ENCODE measurements at regions not wholly inside any gene's neighbourhood (a gene's known extent, or its start where the extent isn't known, plus 50 kb on each side); places are given as distances from the start of the nearest gene placed in this dataset.

DNA sequence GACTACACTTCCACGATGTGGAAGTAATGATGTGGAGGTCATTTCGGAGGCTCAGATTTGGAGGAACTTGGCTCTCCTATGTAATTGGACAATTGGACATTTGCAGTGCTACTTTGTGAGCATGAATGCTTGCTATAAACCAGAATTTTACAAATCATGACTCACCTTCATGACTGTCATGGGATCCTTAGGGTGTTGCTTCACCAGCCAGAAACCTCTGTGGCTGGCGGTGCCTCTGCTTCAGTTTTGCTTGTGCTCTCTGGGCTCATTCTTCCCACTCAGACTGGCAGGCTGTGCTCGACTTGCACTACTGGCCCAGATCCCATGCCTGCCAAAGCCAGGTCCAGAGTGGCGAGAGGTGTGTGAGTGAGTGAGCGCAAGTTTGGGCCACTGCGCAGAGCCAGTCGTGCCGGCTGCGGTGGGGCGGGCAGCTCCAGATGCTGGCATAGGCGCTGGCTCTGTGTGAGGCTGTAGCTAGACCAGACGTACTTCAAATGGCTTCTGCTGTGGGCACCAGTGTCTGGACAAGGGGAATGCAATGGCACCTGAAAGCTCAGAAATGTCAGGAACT is 387.8 kb downstream of the AEBP2 start:
- DNase-seq (ENCODE audit: low read depth in 3 of 3) = no peak

DNA sequence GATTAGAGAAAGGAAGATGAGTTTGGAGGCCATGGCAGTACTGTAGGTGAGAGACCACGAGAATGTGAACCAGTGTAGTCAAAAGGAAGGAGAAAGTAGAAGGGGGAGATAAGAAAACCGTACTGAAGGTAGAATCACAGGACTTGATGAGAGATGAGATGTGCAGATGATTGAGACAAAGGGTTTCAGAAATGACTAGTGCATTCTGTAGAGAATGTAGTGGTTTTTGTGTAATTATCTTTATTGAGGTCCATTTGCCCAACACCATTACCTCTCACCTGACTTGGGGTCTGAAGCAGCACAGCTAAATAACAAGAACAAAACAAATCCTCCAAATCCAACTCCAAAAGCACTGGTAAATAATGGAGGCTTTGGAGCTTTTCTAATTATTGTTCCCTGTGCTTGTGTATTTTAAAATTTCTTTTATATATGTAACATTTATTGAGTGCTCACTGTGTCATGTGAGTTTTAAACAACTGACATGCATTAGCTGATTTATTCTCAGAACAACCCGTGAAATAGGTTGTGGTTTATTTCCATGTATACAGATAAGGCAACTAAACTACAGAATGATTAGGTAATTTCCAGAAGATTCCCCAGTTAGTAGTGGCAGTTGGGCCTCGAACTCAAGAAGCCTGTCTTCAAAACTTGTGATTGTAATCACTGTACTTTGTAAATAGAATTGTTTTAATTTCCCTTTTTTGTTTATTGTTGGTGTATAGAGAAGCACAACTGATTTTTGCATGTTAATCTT is 390.0 kb downstream of the AEBP2 start:
- no peak for DNase-seq (ENCODE audit: low read depth in 3 of 3)

DNA sequence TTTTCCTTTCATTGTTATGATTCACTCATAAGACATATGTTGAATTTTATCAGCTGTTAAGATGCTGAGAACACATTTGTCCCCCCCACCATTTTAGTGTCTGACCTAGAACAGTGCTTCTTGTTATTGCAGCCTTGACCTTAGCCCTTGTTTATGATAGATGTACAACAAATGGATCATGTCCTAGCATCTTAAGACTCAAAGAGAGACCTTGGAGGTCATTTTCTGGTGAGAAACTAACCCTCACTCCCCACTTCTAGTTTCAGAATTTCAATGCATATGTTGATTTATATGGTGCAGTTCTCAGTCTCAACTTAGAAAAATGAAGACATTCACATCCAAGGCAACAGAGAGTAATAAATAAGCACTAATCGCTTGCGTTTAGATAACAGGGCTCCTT is 391.2 kb downstream of the AEBP2 start:
- DNase-seq (ENCODE audit: low read depth in 3 of 3) = no peak

DNA sequence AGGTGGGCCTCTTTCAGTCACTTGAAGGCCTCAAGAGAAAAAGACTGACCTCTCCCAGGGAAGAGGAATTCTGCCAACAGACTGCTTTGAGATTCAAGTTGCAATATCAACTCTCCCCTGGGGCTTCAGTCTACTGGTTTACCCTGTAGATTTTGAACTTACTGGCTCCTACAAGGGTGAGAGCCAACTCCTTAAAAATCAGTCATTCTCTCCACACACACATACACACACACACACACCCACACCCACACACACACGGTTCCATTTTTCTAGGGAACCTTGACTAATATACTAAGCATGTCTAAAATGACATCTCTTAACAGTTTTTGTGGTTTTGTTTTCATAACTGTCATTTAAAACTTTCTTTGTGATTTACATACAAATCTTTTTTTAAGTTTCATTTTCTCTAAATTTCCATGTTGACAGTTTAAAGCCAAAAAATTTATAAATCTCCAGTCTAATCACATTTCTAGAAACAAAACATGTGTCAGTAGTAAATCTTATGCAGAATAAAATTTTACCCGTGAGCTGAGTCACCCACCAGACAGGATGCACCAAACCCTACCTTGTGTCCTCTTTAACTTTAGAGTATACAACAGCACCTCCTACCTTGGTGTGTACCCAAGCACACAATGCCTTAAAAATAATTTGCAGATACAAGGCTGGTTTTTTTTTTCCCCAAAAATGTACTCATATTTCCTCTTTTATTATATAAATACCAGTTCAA is 394.6 kb downstream of the AEBP2 start:
- DNase-seq (ENCODE audit: low read depth in 3 of 3) = peak; percentile 7 to 13 (median 11)

DNA sequence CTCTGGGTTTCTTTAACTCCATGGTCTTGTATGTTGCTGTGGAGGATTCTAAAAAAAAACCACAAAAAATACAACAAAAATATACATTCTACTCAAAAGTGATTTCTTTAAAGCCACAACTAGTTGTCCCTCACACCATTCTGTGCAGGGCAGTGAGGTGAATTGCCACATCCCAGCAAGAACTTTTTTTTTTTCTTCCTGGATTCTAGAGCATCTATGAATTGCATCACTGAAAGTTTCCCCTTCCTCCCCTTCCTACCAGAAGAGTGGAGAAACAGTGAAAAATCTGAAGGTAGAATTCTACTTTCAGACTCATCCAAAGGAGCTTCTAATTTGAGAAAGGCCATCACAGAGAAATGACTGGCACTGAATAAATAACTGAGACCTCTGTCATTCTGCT is 395.3 kb downstream of the AEBP2 start:
- DNase-seq (ENCODE audit: low read depth in 3 of 3) = no peak

DNA sequence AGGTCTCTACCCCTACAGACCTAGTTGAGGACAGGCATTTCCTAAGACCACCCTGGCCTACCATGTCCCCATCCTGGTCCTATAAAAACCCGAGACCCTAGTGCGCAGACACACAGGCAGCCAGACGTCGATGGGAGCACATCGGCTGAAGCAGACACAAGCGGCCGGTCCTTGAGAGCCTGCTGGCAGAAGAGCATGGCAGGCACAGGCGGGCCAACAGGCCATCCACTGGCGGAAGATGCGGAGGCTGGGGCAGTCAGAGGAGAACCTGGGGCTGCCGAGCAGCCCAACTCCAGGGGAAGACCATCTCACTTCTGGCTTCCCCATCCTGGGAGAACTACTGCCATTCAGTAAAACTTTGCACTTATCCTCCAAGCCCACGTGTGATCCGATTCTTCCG is 396.8 kb downstream of the AEBP2 start:
- DNase-seq (ENCODE audit: low read depth in 3 of 3) = no peak

DNA sequence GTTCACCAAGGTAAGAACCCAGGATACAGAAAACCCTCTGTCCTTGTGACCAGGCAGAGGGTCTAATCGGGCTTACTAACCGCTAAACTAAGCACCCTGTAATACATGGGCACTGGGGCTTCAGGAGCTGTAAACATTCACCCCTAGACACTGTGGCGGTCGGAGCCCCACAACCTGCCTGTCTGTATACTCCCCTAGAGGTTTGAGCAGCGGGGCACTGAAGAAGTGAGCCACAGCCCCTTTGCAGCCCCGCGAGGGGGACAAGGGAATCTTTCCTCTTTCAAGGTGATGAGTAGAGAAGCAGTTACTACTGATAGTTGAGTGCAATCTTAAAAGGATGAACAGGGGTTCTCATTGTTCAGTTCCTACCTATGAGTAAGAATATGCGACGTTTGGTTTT is 397.2 kb downstream of the AEBP2 start:
- no peak for DNase-seq (ENCODE audit: low read depth in 3 of 3)

DNA sequence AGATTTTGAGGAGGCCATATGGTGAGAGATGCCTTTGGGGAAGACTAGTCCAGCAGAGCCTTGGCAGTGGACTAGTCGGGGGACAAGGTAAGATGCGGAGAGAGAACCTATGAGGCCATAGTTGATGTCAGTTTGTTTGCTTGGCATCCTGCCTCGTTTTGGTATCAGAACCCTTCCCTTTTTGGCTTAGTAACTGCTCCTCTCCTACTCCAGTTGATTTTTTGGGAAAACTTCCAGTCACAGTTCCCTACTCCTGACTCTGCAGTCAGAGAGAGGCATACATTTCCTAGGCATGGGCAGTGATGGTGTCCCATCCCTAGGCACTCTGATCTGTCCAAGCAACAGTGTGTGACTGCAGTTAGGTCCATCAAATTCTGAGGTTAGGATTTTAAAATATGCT is 398.3 kb downstream of the AEBP2 start:
- DNase-seq (ENCODE audit: low read depth in 3 of 3) = no peak

DNA sequence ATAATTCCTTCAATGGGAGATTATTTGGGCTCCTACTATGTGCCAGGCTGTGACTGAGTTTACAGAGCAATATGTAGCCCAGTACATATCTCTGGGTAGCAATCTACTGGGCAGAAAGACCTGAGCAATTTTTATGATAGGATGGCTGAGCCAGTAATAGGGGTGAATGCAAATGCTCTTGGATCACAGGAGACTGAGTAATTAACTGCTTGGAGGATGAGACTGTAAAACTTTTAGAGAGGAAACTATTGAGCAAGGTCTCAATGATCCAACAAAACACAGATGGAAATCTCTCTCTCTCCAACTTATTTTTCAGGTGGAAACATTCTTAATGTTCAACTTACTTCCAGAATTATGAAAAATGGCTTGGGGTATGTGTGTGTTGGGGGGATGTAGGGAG is 402.2 kb downstream of the AEBP2 start:
- DNase-seq (ENCODE audit: low read depth in 3 of 3) = no peak

DNA sequence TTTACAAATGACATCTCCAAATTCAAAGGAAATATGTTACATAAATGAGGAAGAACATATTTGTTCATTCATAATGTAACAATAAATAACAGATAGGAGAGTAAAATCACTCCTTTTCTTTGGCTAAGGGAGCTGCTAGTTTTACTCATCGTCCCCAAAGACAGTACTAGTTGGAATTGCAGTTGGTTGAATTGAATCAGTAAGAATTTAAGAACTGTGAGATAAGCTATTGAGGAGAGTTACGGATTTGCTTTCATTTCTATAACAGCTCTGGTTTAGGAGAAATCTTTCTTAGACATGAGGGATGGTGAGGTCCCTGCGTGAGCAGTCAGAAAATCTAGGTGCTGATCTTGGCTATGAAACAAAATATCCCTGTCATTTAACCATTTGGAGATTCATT is 402.8 kb downstream of the AEBP2 start:
- no peak for DNase-seq (ENCODE audit: low read depth in 3 of 3)

DNA sequence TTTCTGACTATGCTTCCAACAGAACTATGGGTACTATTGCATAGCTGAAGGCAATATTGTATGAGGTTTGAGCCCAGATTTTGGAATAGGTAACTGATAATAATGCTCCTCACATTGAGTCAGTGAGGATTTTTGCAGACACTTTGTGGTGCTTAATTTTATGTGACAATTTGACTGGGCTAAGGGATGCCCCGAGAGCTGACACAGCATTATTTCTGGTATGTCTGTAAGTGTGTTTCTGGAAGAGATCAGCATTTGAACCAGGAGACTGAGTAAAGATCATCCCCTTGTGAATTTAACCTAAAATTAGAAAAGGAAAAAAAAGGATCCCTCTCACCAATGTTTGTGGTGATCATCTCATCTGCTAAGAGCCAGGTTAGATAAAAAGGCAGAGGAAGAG is 404.9 kb downstream of the AEBP2 start:
- no peak for DNase-seq (ENCODE audit: low read depth in 3 of 3)

DNA sequence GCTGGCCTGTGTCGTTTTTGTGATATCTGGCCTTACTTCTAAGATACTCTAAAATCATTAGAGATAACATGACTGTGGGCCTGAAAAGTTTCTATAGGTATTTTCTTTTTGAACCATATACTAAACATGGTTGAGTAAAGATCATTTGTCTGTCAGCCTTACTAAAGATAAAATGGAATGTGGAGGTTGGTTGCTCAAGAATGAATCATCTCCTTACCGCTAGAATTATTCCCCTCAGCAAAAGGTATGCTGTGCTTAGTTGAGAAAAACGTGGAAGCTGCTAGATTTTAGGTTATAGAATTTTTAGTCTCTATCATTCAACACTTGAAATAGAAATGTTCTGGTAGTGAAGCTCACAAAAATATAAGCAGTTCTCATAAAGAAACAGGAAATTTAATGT is 407.3 kb downstream of the AEBP2 start:
- DNase-seq (ENCODE audit: low read depth in 3 of 3) = no peak

DNA sequence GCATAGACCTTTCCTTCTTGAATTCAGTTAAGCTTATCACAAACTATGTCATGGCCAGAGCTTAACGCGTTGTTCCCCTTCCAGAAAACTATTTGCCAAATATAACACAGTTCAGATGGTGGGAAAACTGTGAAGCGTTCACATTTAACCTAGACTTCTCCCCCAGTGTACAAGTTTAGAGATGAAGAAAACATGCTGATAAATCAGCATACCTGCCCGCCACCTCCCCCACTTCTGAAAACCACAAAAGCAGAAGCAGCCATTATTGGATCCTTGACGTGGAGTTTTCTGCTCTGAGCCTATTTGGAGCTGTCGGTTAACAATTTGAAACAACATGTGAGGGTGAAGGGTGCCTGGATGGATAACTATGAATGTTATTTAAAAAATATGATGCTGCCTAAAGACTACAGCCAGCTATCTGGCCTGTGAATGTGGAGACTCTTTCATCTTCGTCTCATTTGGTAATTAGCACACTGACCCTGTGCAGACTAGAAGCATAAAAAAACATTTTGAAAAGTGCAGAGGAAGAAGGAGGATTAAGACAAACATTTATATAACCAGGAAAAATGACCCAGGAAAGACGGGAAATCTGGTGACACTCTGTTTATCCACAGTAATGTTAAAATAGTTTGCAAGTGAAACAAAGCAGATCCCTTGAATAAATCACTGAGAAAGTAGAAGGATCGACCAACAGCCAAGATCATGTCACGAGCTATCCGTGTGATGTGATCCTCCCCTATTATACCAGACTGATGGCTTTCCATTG is 408.2 kb downstream of the AEBP2 start:
- no peak for DNase-seq (ENCODE audit: low read depth in 3 of 3)

DNA sequence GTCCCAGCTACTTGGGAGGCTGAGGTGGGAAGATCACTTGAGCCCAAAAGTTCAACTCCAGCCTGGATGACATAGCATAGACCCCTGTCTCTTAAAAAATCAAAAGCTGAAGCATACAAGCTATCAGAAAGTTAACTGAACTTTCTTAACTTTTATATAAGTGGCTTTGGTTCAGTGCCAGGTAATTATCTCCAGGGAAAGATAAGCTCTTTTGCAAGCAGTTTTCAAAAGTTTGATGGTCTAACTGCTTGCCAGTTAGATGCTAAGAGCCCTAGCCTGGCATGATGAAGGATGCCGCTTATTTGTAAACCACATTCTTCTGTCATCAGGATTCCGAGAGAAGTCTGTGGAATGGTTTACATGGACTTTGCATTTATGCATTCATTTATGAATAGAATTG is 409.1 kb downstream of the AEBP2 start:
- no peak for DNase-seq (ENCODE audit: low read depth in 3 of 3)

DNA sequence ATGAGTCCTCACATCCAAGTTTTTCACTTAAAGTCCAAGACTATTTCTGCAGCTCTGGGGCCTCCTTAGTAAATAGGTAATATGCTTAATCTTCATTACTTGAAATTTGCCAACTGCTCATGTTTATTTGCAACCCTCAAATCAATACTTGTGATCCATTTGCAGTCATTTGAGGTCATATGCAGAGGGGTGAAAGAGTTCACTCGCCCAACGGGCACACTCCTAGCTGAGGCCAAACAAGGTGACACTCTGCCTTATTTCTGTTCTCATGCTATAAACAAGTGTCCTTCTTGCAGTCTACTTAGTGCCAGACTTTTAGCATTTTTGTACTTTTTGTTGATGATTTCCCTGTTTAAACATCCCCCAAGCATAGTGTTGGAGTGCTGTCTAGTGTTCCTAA is 409.9 kb downstream of the AEBP2 start:
- no peak for DNase-seq (ENCODE audit: low read depth in 3 of 3)

DNA sequence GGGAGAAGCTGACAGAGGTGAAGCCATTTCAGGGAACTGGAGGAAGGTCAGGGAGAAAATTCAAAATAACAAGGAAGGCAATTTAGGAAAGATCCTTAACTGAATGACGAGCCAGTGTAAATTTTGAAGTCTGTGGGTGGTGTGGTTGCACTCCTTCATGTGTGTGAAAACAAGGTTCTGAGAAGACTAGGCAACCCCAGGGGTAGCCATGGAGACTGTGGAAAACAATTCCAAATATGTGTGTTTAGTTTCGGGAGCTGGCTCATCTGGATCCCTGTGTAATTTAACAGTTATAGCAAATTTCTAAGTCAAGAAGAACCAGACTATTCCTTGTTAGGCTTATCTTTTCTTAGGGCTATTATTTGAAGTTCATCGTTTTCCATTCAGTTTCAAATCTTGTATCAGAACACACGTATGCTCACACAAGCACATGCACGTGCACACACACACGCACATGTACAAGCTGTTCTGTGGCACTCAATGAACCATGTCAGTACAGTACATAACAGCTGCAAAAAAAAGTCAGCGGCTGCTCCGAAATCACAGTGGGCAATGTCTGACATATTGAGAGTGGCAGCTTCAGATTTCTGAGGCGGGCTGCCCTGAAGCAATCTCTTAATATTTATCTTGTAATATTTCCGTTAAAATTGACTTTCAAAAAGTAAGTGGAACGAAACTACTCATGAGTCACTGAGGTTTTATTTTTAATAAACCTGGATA is 411.2 kb downstream of the AEBP2 start:
- no peak for DNase-seq (ENCODE audit: low read depth in 3 of 3)

DNA sequence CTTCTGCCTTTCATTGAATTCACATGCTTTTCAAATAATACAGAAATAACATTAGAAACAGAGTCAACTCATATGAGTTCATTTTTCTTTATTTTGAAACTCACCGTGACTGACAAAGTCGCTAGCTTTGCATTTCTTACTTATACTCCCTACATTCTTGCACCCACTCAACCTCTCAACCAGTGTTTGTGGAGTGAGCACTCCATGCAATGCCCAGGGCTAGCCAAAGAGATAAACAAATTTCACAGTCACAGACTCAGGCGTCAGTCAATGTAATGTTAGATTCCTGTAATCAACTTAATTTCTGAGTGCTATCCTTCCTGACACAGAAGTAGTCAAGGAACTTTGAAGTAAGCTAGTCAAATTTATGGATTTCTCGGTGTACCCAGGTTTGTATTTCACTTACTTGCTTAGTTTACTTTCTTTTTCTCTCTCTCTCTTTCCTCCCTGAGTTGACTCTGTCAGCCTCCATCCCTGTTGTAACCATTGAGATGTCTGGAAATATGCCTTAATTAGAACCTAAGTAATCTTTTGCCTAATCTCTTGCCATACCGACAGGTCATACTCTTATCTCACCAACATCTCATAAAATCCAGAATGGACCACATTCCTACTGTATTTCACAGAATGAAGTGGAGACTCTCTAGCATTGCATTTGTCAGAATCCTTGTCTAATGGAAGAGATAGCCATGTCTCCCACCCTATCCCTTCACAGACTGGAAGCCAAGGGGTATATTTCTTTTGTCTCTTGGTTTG is 413.0 kb downstream of the AEBP2 start:
- no peak for DNase-seq (ENCODE audit: low read depth in 3 of 3)

DNA sequence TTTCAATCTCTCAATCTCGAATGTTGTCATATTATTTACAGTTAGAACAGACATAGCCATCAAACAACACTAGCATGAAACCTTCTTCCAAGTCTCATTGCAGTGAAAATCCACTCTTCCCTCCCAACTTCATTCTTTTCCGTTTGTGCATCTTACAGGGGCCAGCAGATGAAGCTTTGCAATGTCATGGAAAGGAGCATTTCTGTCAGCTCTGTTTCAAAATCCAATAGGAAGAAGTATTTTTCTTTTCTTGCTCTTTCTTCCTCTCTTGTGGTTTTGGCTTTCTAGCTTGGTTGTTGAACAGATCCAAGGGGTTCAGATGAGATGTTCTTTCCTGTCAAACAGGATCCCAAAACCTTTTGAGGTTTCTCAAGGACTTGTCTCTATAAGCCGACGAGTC is 416.6 kb downstream of the AEBP2 start:
- DNase-seq (ENCODE audit: low read depth in 3 of 3) = no peak

DNA sequence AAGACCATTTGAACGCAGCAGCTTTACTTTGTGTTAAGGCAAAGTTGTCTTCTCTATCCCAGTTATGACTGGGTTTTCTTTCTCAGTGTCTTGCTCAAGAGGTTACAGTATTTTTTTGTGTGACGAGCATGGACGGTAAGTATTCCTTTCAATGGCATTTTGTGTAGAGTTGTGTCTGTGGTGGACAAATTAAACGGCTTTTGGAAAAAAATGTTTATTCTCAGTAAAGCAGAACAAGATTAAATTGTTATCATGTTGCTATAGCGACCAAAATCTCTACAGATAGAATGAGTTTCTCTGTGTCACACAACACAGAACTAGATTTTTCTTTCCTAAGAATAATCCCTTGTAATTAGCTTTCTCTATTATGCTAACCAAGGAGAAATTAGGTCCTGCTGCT is 417.1 kb downstream of the AEBP2 start:
- no peak for DNase-seq (ENCODE audit: low read depth in 3 of 3)

DNA sequence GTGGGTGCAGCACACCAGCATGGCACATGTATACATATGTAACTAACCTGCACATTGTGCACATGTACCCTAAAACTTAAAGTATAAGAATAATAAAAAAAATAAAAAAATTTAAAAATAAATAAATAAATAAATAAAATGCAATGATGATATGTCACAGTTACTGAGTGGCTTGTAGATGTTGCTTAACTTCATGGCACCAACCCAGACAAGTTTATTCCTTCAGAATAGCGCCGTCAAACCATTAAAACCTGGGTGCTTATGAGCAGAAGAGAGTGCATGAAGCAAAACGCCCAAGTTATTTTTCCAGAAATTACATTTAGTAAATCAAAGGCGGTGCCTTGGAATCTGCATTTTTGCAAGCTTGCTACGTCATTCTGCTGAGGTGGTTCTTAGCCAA is 417.9 kb downstream of the AEBP2 start:
- no peak for DNase-seq (ENCODE audit: low read depth in 3 of 3)

DNA sequence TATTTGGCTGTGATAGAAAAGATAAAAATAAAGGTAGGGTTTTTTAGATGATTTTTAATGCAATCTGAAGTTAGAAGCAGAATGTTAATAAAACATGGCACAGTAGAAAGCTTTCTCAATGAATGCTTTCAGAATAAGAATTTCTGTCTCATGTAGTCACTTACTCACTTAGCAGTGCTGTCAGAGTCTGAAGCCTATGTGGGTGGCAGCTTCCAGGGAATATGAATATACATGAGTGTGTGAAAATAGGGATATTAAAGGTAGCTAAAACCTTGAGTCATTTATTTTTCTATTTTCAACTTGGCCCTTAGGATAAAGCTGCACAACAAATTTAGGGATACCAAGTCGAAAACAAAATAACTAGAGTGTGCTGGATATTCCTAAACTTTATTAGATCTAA is 427.9 kb downstream of the AEBP2 start:
- DNase-seq (ENCODE audit: low read depth in 3 of 3) = no peak

Measured in stimulated activated CD4-positive, alpha-beta T cell treated with anti-CD3 and anti-CD28 coated beads, TNF-alpha, amount 100 ng/mL, for 48 hours (primary cell).